Astrocyte (in vitro differentiated cells and primary cell): ENCODE measurements at regions not wholly inside any gene's neighbourhood (a gene's known extent, or its start where the extent isn't known, plus 50 kb on each side); places are given as distances from the start of the nearest gene placed in this dataset.
A peak's percentile ranks its signal among the peaks of the same experiment; 100 is the strongest.

Experiments
- DNase-seq: peaks from one replicate; pipeline ENCODE4 v3.0.0-alpha.2; 2010; ENCODE audit warnings: low read depth
- FAIRE-seq: peaks from 2 replicates; lab custom pipeline; 2011; peaks lifted over from hg19 to GRCh38; lab: Jason Lieb, UNC
- H2AFZ ChIP-seq: 2 replicates; pipeline ENCODE4 v1.6.0; 2012; ENCODE audit warnings: low read depth, low read length, inconsistent platforms
- H3K27ac ChIP-seq: 2 replicates; pipeline ENCODE4 v1.5.1; 2011; ENCODE audit warnings: low read depth, low read length, inconsistent platforms
- H3K27me3 ChIP-seq: 2 replicates; pipeline ENCODE4 v1.6.0; 2011; ENCODE audit warnings: low read length, inconsistent platforms; ENCODE audit not compliant: insufficient read depth
- H3K36me3 ChIP-seq: 2 replicates; pipeline ENCODE4 v1.5.1; 2011; ENCODE audit warnings: low read length, inconsistent platforms; ENCODE audit not compliant: insufficient read depth
- H3K4me1 ChIP-seq: 2 replicates; pipeline ENCODE4 v1.5.1; 2011; ENCODE audit warnings: low read length, inconsistent platforms; ENCODE audit not compliant: insufficient read depth
- H3K4me2 ChIP-seq: 2 replicates; pipeline ENCODE4 v1.6.0; 2012; ENCODE audit warnings: low read length, inconsistent platforms
- H3K4me3 ChIP-seq: 2 replicates; pipeline ENCODE4 v1.5.1; 2011; ENCODE audit warnings: low read depth, mild to moderate bottlenecking, low read length, inconsistent platforms; ENCODE audit not compliant: insufficient read depth
- H3K79me2 ChIP-seq: 2 replicates; pipeline ENCODE4 v1.6.0; 2012; ENCODE audit warnings: mild to moderate bottlenecking, low read length, inconsistent platforms; ENCODE audit not compliant: insufficient read depth
- H3K9ac ChIP-seq: 2 replicates; pipeline ENCODE4 v1.6.0; 2012; ENCODE audit warnings: mild to moderate bottlenecking, low read length, inconsistent platforms
- H3K9me3 ChIP-seq: 2 replicates; pipeline ENCODE4 v1.5.1; 2012; ENCODE audit warnings: low read depth, mild to moderate bottlenecking, low read length, inconsistent platforms; ENCODE audit not compliant: insufficient read depth
- H4K20me1 ChIP-seq: 2 replicates; pipeline ENCODE4 v1.6.0; 2012; ENCODE audit warnings: low read length, inconsistent platforms; ENCODE audit not compliant: insufficient read depth
- H3K27ac Mint-ChIP-seq: one replicate; pipeline ENCODE4 v1.8.0; 2021; ENCODE audit warnings: mild to moderate bottlenecking, mixed read lengths; ENCODE audit not compliant: unreplicated experiment
- H3K27me3 Mint-ChIP-seq: one replicate; pipeline ENCODE4 v1.8.0; 2021; ENCODE audit warnings: low read depth, mixed read lengths; ENCODE audit not compliant: unreplicated experiment
- H3K36me3 Mint-ChIP-seq: one replicate; pipeline ENCODE4 v1.8.0; 2021; ENCODE audit warnings: low read depth, mixed read lengths; ENCODE audit not compliant: unreplicated experiment
- H3K4me1 Mint-ChIP-seq: one replicate; pipeline ENCODE4 v1.8.0; 2021; ENCODE audit warnings: low read depth, mixed read lengths; ENCODE audit not compliant: unreplicated experiment
- H3K4me3 Mint-ChIP-seq: one replicate; pipeline ENCODE4 v1.8.0; 2021; ENCODE audit warnings: mild to moderate bottlenecking, moderate library complexity, mixed read lengths; ENCODE audit not compliant: unreplicated experiment
- H3K9me3 Mint-ChIP-seq: one replicate; pipeline ENCODE4 v1.8.0; 2021; ENCODE audit warnings: mild to moderate bottlenecking, mixed read lengths; ENCODE audit not compliant: unreplicated experiment
- EZH2 ChIP-seq: IDR thresholded peaks from 2 replicates; pipeline ENCODE4 v1.6.1; 2012; ENCODE audit warnings: mild to moderate bottlenecking, low read length, inconsistent platforms; ENCODE audit not compliant: insufficient read depth
- TF ChIP-seq, protein P1 (sequence below): IDR thresholded peaks from 2 replicates; pipeline ENCODE4 v1.5.1; 2011; ENCODE audit warnings: low read depth, mild to moderate bottlenecking, inconsistent platforms, low read length, moderate library complexity; ENCODE audit not compliant: insufficient read depth

DNA sequence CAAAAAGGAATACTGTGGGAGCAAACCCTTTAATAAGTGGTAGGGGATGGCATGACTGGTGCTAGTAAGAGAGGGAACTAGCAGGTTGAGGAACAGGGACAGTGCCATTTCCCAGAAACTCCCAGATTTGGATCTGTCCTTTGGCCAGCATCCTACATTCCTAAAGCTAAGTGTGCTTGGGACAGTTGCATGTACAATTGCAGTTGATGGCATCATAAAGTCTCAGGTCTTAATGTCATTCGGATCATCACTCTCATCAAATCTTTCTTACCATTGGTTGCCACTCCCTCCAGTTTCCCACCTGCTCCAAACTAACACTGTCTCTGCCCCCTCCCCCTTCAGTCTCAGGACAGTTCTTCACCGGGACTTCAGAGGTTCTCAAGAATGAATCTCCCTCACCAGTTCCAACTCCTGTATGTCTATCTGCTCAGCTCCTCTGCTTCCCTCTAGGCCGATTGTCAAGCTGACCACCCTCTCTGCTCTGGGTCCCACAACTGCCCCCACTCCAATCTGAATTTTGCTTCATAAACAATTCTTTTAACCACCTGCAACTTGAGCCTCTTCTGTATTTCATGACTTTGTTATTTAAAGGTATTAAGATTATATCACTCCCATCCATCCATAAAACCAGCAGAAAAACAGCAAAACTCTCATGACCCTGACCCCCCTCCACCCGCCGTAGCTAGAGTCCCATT, 260.8 kb downstream of the CGGBP1 start:
- Mint-ChIP-seq H3K27ac (no peak overlapping the region), H3K9me3 (peaks cover 3% of the 10 kb centered on the region), H3K36me3 (no peaks in the 10 kb centered on the region), H3K27me3 (peaks cover 24% of the 10 kb centered on the region), H3K4me3 (no peak overlapping the region), H3K4me1 (no peaks in the 10 kb centered on the region)
- H3K9ac ChIP-seq: no peak overlapping the region
- H3K79me2 ChIP-seq: peaks cover 5% of the 10 kb centered on the region
- H3K36me3 ChIP-seq: no peaks in the 10 kb centered on the region
- H3K4me2 ChIP-seq: no peak overlapping the region
- H3K27me3 ChIP-seq: peaks cover 4% of the 10 kb centered on the region
- FAIRE-seq: no peak
- H3K4me3 ChIP-seq: no peak overlapping the region
- H3K4me1 ChIP-seq: no peaks in the 10 kb centered on the region
- no peak overlapping the region for H3K27ac ChIP-seq
- DNase-seq: no peak
- TF ChIP-seq EZH2: no peak
- TF ChIP-seq, protein P1, sequence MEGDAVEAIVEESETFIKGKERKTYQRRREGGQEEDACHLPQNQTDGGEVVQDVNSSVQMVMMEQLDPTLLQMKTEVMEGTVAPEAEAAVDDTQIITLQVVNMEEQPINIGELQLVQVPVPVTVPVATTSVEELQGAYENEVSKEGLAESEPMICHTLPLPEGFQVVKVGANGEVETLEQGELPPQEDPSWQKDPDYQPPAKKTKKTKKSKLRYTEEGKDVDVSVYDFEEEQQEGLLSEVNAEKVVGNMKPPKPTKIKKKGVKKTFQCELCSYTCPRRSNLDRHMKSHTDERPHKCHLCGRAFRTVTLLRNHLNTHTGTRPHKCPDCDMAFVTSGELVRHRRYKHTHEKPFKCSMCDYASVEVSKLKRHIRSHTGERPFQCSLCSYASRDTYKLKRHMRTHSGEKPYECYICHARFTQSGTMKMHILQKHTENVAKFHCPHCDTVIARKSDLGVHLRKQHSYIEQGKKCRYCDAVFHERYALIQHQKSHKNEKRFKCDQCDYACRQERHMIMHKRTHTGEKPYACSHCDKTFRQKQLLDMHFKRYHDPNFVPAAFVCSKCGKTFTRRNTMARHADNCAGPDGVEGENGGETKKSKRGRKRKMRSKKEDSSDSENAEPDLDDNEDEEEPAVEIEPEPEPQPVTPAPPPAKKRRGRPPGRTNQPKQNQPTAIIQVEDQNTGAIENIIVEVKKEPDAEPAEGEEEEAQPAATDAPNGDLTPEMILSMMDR: no peak
- no peaks in the 10 kb centered on the region for H3K9me3 ChIP-seq
- no peak overlapping the region for H2AFZ ChIP-seq
- H4K20me1 ChIP-seq: no peaks in the 10 kb centered on the region

DNA sequence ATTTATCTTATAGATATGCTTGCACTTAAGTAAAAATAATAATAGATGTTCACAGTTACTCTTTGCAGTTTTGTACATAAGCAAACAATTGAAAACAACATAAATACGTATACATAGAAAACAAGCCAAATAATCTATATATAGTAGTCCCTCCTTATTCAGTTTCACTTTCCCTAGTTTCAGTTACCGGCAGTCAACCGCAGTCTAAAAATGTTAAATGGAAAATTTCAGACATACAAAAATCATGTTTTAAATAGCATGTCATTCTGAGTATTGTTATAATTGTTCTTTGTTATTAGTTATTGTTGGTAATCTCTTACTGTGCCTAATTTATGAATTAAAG, 262.0 kb downstream of the CGGBP1 start:
- Histone ChIP-seq H3K4me3 (no peak overlapping the region), H3K27me3 (peaks cover 4% of the 10 kb centered on the region), H3K9me3 (no peaks in the 10 kb centered on the region), H4K20me1 (no peaks in the 10 kb centered on the region), H3K79me2 (peaks cover 5% of the 10 kb centered on the region), H3K9ac (no peak overlapping the region), H3K36me3 (no peaks in the 10 kb centered on the region), H2AFZ (no peak overlapping the region), H3K4me2 (peak overlapping the region; percentile 43), H3K4me1 (no peaks in the 10 kb centered on the region), H3K27ac (no peak overlapping the region)
- DNase-seq (no peak), FAIRE-seq (no peak)
- Mint-ChIP-seq H3K27me3 (peaks cover 32% of the 10 kb centered on the region), H3K27ac (no peak overlapping the region), H3K9me3 (peaks cover 3% of the 10 kb centered on the region), H3K4me1 (peaks cover 2% of the 10 kb centered on the region), H3K4me3 (no peak overlapping the region), H3K36me3 (no peaks in the 10 kb centered on the region)
- TF ChIP-seq, protein P1: no peak
- TF ChIP-seq EZH2: no peak

DNA sequence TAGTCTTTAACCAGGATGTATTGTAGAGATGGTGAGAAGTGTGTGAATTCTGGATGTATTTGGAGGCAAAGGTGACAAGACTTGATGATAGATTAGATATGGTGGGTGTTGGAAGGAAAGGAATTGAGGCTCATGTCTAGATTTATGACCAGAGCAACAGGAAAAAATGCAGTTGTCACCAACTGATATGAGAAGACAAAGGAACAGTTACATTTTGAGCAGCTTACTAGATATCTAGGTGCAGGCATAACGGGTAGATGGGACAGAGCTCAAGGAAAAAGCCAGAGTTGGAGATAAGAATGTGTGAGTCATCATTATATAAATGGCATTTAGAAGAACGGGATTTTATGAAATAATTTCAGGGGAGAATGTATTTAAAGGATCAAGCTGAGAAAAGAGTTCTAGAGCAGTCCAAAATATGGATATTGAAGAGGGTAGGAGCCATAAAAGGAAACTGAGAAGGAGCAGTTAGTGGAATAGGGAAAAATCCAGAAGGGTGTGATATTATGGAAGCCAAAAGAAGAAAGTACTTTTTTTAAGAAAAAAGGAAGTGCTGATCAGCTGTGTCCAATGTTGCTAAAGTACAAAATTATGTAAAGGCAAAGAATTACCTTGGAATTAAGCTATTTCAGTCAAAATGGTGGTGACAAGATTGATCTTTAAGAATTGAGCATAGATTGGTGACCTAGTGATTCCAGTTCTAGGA, 262.5 kb downstream of the CGGBP1 start:
- Histone ChIP-seq H3K9ac (no peak overlapping the region), H3K9me3 (no peaks in the 10 kb centered on the region), H3K4me1 (no peaks in the 10 kb centered on the region), H3K4me2 (peak overlapping the region; percentile 43), H4K20me1 (no peaks in the 10 kb centered on the region), H3K27me3 (peaks cover 4% of the 10 kb centered on the region), H3K36me3 (no peaks in the 10 kb centered on the region), H3K79me2 (peaks cover 5% of the 10 kb centered on the region), H3K4me3 (no peak overlapping the region), H2AFZ (no peak overlapping the region), H3K27ac (no peak overlapping the region)
- Mint-ChIP-seq H3K27ac (no peak overlapping the region), H3K4me3 (no peak overlapping the region), H3K9me3 (peaks cover 3% of the 10 kb centered on the region), H3K27me3 (peaks cover 32% of the 10 kb centered on the region), H3K4me1 (peaks cover 2% of the 10 kb centered on the region), H3K36me3 (no peaks in the 10 kb centered on the region)
- FAIRE-seq: no peak
- DNase-seq: no peak
- TF ChIP-seq EZH2: no peak
- TF ChIP-seq, protein P1: no peak
